Ovary (tissue), 7 donors: ENCODE measurements at regions not wholly inside any gene's neighbourhood (a gene's known extent, or its start where the extent isn't known, plus 50 kb on each side); places are given as distances from the start of the nearest gene placed in this dataset.

Experiments
- DNase-seq, 5 donors: peaks; one replicate each; pipeline ENCODE4 v3.0.0-alpha.2; 2019 to 2020
- H3K27ac ChIP-seq, 2 donors: fragments of 200-600 bp; one replicate each; pipeline versions ENCODE4 v1.5.1 to v1.8.0; 2019 to 2022
- H3K27me3 ChIP-seq: fragments of 200-600 bp; one replicate; pipeline ENCODE4 v1.8.0; 2022
- H3K36me3 ChIP-seq: fragments of 200-600 bp; sonication (generic); one replicate; pipeline ENCODE4 v1.5.1; 2019
- H3K4me1 ChIP-seq: one replicate; pipeline ENCODE4 v1.8.1; 2013; ENCODE audit warnings: mild to moderate bottlenecking, moderate library complexity; ENCODE audit not compliant: insufficient read depth
- H3K4me3 ChIP-seq: fragments of 200-600 bp; sonication (generic); one replicate; pipeline ENCODE4 v1.5.1; 2017
- H3K9me3 ChIP-seq, 2 donors: fragments of 200-600 bp in 1 of 2; sonication (generic) in 1 of 2; one replicate each; pipeline versions ENCODE4 v1.5.1 to v1.8.1; 2013 to 2019; ENCODE audit warnings: mild to moderate bottlenecking in 1 of 2, moderate library complexity in 1 of 2
- EP300 ChIP-seq: sonication (generic); formaldehyde crosslinking; IDR thresholded peaks from one replicate; pipeline ENCODE4 v1.6.1; 2017; ENCODE audit warnings: antibody characterized with exemption
- POLR2A ChIP-seq: fragments of 450-650 bp; IDR thresholded peaks from one replicate; pipeline ENCODE4 v1.6.1; 2017; ENCODE audit warnings: antibody characterized with exemption, mild to moderate bottlenecking, moderate library complexity
- WGBS, 3 donors: extraction: QIAGEN DNeasy Blood & Tissue Kit in 1 of 3; methylation state at CpG; one replicate each; pipeline versions ENCODE4 v1.1.5 to v1.1.7; 2013 to 2017; 5-methylcytosine and 5-hydroxymethylcytosine counted together
- intact Hi-C, 4 donors: fragments of 100-400 bp; cut with DNase I; formaldehyde crosslinking; loops; one replicate each; pipeline versions ENCODE4 v1.11.0 to v1.15.1; 2022 to 2023
- TF ChIP-seq, protein P1 (sequence below), 3 donors: fragments of 450-650 bp in 2 of 3; fragments of 200-600 bp in 1 of 3; IDR thresholded peaks; one replicate each; pipeline versions ENCODE4 v1.5.1 to v1.8.0; 2016 to 2022; ENCODE audit warnings: antibody characterized with exemption in 3 of 3, mild to moderate bottlenecking in 1 of 3
- donor health status: DM: no; HTN: no; CAD: no; lungs with moderate emphysema.
- donor health status: DM: no; HTN: no; CAD: no.
- donor health status: Bipolar disorder and iron deficiency.
- donor health status: DM: no; HTN: no; CAD: no.
- donor health status: DM: yes; HTN: yes; CAD: no.

DNA sequence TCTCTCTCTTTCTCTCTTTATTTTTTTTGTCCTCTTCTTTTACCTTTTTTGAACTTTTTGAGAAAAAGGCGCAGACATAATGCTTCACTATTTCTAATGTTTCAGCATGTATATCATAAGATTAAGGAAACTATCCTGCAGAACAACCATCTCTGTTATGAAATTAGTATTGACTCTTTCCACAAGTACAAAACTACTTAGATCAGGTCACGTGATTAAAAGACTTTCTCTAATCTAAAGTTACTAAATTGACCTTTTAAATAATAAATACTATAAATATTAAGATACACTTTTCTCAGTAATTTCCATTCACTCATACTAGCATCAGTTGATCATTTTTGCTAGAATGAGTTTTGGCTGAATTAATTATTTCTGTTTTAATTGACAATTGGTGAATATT lies 844.5 kb upstream of the LRFN5 start:
- H3K4me1 ChIP-seq: no peaks in the 10 kb centered on the region
- H3K9me3 ChIP-seq: no peaks in the 10 kb centered on the region
- no peak for DNase-seq
- no peaks in the 10 kb centered on the region for H3K36me3 ChIP-seq
- TF ChIP-seq POLR2A (no peak), EP300 (no peak)
- TF ChIP-seq, protein P1, sequence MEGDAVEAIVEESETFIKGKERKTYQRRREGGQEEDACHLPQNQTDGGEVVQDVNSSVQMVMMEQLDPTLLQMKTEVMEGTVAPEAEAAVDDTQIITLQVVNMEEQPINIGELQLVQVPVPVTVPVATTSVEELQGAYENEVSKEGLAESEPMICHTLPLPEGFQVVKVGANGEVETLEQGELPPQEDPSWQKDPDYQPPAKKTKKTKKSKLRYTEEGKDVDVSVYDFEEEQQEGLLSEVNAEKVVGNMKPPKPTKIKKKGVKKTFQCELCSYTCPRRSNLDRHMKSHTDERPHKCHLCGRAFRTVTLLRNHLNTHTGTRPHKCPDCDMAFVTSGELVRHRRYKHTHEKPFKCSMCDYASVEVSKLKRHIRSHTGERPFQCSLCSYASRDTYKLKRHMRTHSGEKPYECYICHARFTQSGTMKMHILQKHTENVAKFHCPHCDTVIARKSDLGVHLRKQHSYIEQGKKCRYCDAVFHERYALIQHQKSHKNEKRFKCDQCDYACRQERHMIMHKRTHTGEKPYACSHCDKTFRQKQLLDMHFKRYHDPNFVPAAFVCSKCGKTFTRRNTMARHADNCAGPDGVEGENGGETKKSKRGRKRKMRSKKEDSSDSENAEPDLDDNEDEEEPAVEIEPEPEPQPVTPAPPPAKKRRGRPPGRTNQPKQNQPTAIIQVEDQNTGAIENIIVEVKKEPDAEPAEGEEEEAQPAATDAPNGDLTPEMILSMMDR (IDR thresholded peaks at IDR 0.05): no peak
- no peak overlapping the region for H3K27ac ChIP-seq
- no peak overlapping the region for H3K4me3 ChIP-seq
- WGBS, 3 donors: 71 to 86% (median 77%) methylated on average over 2 of the region's 2 CpGs
- intact Hi-C loops: no loop called here
- no peaks in the 10 kb centered on the region for H3K27me3 ChIP-seq

GRCh38 chr14:40760704-40761103 lies 846.0 kb upstream of the LRFN5 start:
- no peaks in the 10 kb centered on the region for H3K4me1 ChIP-seq

GRCh38 chr14:40758076-40758475 lies 848.6 kb upstream of the LRFN5 start:
- Histone ChIP-seq H3K4me1 (no peaks in the 10 kb centered on the region), H3K27me3 (no peaks in the 10 kb centered on the region), H3K4me3 (no peak overlapping the region), H3K36me3 (no peaks in the 10 kb centered on the region), H3K9me3 (no peaks in the 10 kb centered on the region), H3K27ac (no peak overlapping the region)
- intact Hi-C loops: no loop called here
- DNase-seq: no peak
- no peak for TF ChIP-seq EP300
- no peak for TF ChIP-seq POLR2A
- TF ChIP-seq, protein P1 (IDR thresholded peaks at IDR 0.05): no peak
- WGBS, 3 donors: 24 to 26% (median 24%) methylated on average over 2 of the region's 2 CpGs

More at GRCh38 chr14:40760704-40761103, 846.0 kb upstream of the LRFN5 start:
- Histone ChIP-seq H3K4me3 (no peak overlapping the region), H3K27ac (no peak overlapping the region), H3K36me3 (no peaks in the 10 kb centered on the region), H3K9me3 (no peaks in the 10 kb centered on the region), H3K27me3 (no peaks in the 10 kb centered on the region)
- no peak for TF ChIP-seq POLR2A
- TF ChIP-seq EP300: no peak
- TF ChIP-seq, protein P1 (IDR thresholded peaks at IDR 0.05): no peak
- intact Hi-C loops: no loop called here
- DNase-seq: no peak

GRCh38 chr14:40757376-40757950 lies 849.2 kb upstream of the LRFN5 start:
- no peak for TF ChIP-seq EP300
- no peak for TF ChIP-seq POLR2A
- TF ChIP-seq, protein P1 (IDR thresholded peaks at IDR 0.05): no peak
- H3K27ac ChIP-seq: no peak overlapping the region
- no peak overlapping the region for H3K4me3 ChIP-seq
- no peaks in the 10 kb centered on the region for H3K4me1 ChIP-seq
- DNase-seq: no peak
- intact Hi-C loops: no loop called here
- no peaks in the 10 kb centered on the region for H3K36me3 ChIP-seq
- H3K27me3 ChIP-seq: no peaks in the 10 kb centered on the region
- no peaks in the 10 kb centered on the region for H3K9me3 ChIP-seq
- WGBS, 3 donors: 54 to 61% (median 60%) methylated on average over 3 of the region's 3 CpGs

DNA sequence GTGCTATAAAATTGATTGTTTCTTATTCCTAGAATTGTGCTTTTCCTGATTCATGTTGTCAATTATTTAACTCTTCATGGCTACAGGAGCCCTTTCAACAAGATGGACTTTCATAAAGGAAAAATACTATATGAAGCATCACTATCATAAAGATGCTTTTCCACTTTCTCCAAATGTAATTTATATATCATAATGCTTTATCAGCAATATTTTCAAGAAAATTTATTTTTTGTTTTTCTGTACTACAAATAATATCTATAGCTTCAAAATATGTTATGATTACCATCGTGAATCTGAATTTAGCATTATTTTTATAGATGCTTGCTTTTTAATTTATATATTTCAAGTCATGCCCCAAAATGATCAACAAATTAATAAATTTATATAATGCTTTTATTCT lies 873.5 kb upstream of the LRFN5 start:
- Histone ChIP-seq H3K4me1 (no peaks in the 10 kb centered on the region), H3K27ac (no peak overlapping the region), H3K27me3 (no peaks in the 10 kb centered on the region), H3K9me3 (no peaks in the 10 kb centered on the region), H3K36me3 (no peaks in the 10 kb centered on the region), H3K4me3 (no peak overlapping the region)
- 80 to 93% (median 93%) methylated on average over 1 of the region's 1 CpG for WGBS, 3 donors
- no peak for DNase-seq
- intact Hi-C loops: no loop called here
- TF ChIP-seq, protein P1 (IDR thresholded peaks at IDR 0.05): no peak
- no peak for TF ChIP-seq EP300
- TF ChIP-seq POLR2A: no peak
